GM06990 (cell line): ENCODE measurements at regions not wholly inside any gene's neighbourhood (a gene's known extent, or its start where the extent isn't known, plus 50 kb on each side); places are given as distances from the start of the nearest gene placed in this dataset.

Experiments used
- DNase-seq: peaks from one replicate; pipeline ENCODE4 v3.0.0-alpha.2; 2011; ENCODE audit not compliant: insufficient read length; ENCODE audit errors: extremely low read depth
- H3K27me3 ChIP-seq: replicated peaks from 2 replicates; pipeline ENCODE4 v1.6.0; 2011; ENCODE audit warnings: low read length; ENCODE audit not compliant: control insufficient read depth, insufficient read depth
- H3K36me3 ChIP-seq: 2 replicates; pipeline ENCODE4 v1.5.1; 2011; ENCODE audit warnings: low read length; ENCODE audit not compliant: control insufficient read depth, insufficient read depth
- H3K4me3 ChIP-seq: replicated peaks from 2 replicates; pipeline ENCODE4 v1.5.1; 2011; ENCODE audit warnings: low read depth, mild to moderate bottlenecking, control low read depth, low read length
- TF ChIP-seq, protein P1 (sequence below): IDR thresholded peaks from 2 replicates; pipeline ENCODE4 v1.5.1; 2011; ENCODE audit warnings: low read length, control low read depth, mild to moderate bottlenecking, inconsistent platforms; ENCODE audit not compliant: insufficient read depth, poor library complexity, severe bottlenecking

DNA sequence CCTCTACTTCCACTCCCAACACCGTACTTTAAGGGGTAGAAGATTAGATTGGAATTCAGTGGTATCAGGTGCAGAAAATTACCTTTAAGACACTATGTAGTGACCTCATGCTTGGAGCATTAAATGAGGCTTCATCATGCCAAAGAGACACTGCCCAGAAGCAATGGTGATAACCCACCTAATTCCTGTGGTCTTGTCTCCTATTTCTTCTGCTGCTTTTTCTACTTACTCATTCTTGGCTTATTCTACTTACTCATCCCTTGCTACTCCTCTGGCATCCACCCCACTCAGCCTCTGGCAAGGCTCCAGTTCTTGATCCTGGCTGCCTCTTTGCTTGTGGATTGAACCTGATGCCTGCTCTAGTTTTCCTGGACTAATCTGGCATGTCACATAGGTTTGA lies 62.3 kb upstream of the ADAMTS3 start:
- Histone ChIP-seq H3K36me3 (no peaks in the 10 kb centered on the region), H3K27me3 (no peaks in the 10 kb centered on the region), H3K4me3 (no peak overlapping the region)
- DNase-seq: no peak
- TF ChIP-seq, protein P1, sequence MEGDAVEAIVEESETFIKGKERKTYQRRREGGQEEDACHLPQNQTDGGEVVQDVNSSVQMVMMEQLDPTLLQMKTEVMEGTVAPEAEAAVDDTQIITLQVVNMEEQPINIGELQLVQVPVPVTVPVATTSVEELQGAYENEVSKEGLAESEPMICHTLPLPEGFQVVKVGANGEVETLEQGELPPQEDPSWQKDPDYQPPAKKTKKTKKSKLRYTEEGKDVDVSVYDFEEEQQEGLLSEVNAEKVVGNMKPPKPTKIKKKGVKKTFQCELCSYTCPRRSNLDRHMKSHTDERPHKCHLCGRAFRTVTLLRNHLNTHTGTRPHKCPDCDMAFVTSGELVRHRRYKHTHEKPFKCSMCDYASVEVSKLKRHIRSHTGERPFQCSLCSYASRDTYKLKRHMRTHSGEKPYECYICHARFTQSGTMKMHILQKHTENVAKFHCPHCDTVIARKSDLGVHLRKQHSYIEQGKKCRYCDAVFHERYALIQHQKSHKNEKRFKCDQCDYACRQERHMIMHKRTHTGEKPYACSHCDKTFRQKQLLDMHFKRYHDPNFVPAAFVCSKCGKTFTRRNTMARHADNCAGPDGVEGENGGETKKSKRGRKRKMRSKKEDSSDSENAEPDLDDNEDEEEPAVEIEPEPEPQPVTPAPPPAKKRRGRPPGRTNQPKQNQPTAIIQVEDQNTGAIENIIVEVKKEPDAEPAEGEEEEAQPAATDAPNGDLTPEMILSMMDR: no peak

DNA sequence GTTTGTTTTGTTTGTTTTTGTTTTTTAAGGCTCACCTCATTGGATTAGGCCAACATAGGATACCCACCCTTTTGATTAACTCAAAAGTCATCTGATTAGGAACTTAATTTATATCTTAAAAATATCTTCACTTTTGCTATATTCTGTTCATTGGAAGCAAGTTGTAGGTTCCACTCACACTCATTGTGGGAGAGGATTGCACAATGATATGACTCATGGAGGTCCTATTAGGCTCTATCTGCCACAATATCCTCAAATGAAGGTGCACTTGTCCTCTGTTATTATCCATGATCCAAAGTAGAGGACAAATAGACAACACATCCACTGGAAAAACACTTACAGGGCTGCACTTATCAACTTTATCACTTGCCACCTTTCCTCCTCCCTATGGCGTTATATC lies 60.5 kb upstream of the ADAMTS3 start:
- Histone ChIP-seq H3K27me3 (no peaks in the 10 kb centered on the region), H3K36me3 (no peaks in the 10 kb centered on the region), H3K4me3 (no peak overlapping the region)
- TF ChIP-seq, protein P1: no peak
- no peak for DNase-seq

DNA sequence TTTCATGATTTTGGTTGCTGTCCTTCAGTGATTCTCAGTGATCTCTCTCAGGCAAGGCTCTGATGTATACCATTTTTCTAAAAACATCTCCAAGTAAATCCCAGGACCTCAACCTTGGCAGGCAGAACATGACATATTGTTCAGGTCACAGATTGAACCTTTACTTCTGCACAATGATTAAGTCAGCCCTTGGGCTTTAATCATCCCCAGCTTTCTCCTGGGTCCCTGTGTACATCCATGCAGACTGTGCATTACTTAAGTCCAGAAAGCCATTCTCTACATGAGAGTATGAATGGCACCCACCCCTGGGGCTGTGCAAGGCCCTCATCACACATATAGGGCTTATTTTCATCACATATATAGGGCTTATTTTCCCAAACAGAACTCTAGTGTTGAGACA lies 58.7 kb upstream of the ADAMTS3 start:
- DNase-seq: no peak
- no peaks in the 10 kb centered on the region for H3K36me3 ChIP-seq
- no peaks in the 10 kb centered on the region for H3K27me3 ChIP-seq
- no peak overlapping the region for H3K4me3 ChIP-seq
- TF ChIP-seq, protein P1: no peak
